Fibroblast of mammary gland (primary cell): ENCODE measurements at regions not wholly inside any gene's neighbourhood (a gene's known extent, or its start where the extent isn't known, plus 50 kb on each side); places are given as distances from the start of the nearest gene placed in this dataset.
"Not testable (repeated sequence)": the region's sequence is repeated elsewhere in the genome, so short reads cannot be mapped to it uniquely, and the experiment has no call there.

ENCODE experiments used
- DNase-seq: peaks from one replicate; pipeline ENCODE4 v3.0.0-alpha.2; 2010; ENCODE audit warnings: low read depth
- H3K4me3 ChIP-seq: 2 replicates; pipeline ENCODE4 v1.5.1; 2011; ENCODE audit warnings: low read depth, mild to moderate bottlenecking, low read length, moderate library complexity; ENCODE audit not compliant: control insufficient read depth
- TF ChIP-seq, protein P1 (sequence below): conservative IDR thresholded peaks from 2 replicates; pipeline ENCODE4 v1.5.1; 2011; ENCODE audit warnings: low read depth, low read length, inconsistent platforms; ENCODE audit not compliant: control insufficient read depth, insufficient read depth

DNA sequence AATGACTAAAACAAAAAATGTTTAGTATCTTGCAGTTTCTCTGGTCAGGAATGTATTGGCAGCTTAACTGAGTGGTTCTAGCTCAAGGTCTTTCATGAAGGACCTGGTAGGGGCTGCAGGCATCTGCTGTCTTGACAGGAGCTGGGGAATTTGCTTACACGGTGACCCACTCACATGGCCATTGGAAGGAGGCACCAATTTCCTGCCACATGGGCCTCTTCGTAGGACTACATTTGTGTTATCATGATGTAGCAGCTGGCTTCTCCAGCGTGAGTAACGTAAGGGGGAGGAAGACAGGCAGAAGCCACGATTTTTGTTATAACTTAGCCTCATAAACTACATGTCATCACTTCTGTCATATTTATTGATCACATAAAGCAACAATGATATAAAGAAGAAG lies 376.3 kb downstream of the AMY1C start:
- H3K4me3 ChIP-seq: no peak overlapping the region
- TF ChIP-seq, protein P1, sequence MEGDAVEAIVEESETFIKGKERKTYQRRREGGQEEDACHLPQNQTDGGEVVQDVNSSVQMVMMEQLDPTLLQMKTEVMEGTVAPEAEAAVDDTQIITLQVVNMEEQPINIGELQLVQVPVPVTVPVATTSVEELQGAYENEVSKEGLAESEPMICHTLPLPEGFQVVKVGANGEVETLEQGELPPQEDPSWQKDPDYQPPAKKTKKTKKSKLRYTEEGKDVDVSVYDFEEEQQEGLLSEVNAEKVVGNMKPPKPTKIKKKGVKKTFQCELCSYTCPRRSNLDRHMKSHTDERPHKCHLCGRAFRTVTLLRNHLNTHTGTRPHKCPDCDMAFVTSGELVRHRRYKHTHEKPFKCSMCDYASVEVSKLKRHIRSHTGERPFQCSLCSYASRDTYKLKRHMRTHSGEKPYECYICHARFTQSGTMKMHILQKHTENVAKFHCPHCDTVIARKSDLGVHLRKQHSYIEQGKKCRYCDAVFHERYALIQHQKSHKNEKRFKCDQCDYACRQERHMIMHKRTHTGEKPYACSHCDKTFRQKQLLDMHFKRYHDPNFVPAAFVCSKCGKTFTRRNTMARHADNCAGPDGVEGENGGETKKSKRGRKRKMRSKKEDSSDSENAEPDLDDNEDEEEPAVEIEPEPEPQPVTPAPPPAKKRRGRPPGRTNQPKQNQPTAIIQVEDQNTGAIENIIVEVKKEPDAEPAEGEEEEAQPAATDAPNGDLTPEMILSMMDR: no peak

DNA sequence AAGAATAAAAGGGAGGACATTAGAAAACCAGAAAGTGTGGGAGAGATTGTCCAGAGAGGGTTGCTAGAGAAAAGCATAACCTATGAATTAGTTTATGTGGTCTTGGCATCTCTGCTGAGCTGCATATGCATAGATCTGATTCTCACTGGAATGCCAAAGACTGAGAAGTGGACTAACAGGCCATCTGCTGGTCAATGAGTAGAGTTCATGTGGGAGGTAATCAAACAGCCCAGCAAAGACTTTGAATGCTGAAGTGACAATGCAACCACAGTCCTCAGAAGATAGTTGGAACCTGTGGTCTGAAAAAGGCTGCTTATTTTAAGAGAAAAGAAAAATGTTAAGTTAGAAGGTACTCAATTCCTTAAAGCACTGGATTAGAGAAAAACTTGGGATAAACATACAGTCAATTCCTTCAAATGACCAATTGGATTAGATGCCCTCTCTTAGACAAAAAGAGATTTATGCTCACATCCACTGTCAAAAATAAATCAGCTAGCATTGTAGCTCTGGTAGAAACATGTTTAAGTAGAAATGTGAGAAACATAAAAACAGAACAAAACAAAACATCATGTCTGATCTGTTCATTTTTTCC lies 382.8 kb downstream of the AMY1C start:
- TF ChIP-seq, protein P1: no peak
- H3K4me3 ChIP-seq: no peak overlapping the region
- peak; percentile 0 for DNase-seq

More for the DNA sequence above, 376.3 kb downstream of the AMY1C start:
- no peak for DNase-seq

GRCh38 chr1:104135036-104135435 lies 385.3 kb downstream of the AMY1C start:
- H3K4me3 ChIP-seq, DNase-seq: not testable (repeated sequence)

- DNase-seq: no peak
- TF ChIP-seq, protein P1: no peak
- no peak overlapping the region for H3K4me3 ChIP-seq
These were observed 386.9 kb downstream of the AMY1C start for GRCh38 chr1:104136621-104137020.

DNA sequence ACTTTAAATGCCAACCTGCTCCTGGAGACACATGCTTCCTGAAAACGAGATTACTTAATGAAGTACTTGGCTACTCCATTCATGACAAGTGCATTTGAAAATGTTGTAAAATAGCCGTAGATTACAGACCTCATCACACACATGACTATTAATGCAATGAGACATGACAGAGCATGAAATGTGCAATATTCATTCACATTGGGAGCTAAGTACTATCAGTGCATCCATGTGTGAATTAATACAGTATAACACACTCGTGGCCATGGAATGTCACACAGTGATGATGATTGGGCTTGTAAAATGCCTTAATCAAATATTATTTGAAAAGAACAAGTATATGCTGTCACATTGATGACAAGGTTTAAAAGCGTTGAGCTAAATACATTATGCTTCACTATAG lies 407.0 kb downstream of the AMY1C start:
- DNase-seq: no peak
- no peak overlapping the region for H3K4me3 ChIP-seq
- TF ChIP-seq, protein P1: no peak

DNA sequence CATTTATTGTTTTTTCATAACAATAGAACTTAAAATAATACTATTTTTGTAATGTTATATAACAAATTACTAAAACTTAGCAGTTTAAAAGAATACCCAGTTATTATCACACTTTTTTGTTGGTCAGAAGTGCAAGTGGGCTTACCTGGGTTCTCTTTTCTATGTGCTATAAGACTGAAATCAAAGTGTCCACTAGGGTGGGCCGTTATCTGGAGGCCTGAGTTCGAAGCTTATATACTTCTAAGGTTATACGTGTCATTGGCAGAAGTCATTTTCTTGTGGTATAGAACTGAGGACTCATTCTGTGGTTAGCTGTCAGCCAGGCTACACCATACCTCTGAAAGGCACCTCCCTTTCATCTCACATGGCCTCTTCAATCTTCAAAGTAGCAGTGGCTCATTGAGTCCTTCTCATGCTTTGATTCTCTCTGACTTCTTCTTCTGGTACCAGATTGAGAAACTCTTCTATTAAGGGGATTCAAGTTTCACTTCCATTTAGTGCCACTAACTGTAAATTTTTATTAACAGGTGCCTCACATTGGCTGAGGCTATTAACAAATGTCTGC lies 414.3 kb downstream of the AMY1C start:
- no peak overlapping the region for H3K4me3 ChIP-seq
- DNase-seq: no peak
- TF ChIP-seq, protein P1: no peak

DNA sequence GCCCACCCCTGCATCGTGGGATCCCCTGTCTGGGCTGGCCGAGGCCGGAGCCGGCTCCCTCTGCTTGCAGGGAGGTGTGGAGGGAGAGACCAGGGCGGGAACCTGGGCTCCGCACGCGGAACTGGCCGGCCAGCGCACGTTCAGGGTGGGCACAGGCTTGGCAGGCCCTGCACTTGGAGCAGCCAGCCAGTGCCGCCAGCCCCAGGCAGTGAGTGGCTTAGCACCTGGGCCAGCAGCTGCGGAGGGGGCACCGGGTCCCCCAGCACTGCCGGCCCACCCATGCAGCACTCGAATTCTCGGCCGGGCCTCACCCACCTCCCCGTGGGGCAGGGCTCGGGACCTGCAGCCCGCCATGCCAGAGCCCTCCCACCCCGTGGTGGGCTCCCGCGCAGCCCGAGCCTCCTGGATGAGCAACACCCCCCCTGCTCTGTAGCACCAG lies 422.6 kb downstream of the AMY1C start:
- TF ChIP-seq, protein P1: no peak
- no peak for DNase-seq

More for the DNA sequence above, 422.6 kb downstream of the AMY1C start:
- H3K4me3 ChIP-seq: no peak overlapping the region
